ENCODE measurements at regions not wholly inside any gene's neighbourhood (a gene's known extent, or its start where the extent isn't known, plus 50 kb on each side); places are given as distances from the start of the nearest gene placed in this dataset.

GRCh38 chr3:26340001-26340400 is 282.6 kb upstream of the LRRC3B start:
- TF ChIP-seq YY1 (IDR thresholded peaks at IDR 0.05; ENCODE audit: insufficient read depth, insufficient read length) (no peak), SUZ12 (IDR thresholded peaks at IDR 0.05; ENCODE audit: extremely low read depth, insufficient read depth, insufficient read length) (no peak), ZNF274 (IDR thresholded peaks at IDR 0.05; ENCODE audit: low read depth, low read length) (no peak)

All from NT2/D1 (cell line).